PC-9 (cell line): ENCODE measurements at regions not wholly inside any gene's neighbourhood (a gene's known extent, or its start where the extent isn't known, plus 50 kb on each side); places are given as distances from the start of the nearest gene placed in this dataset.

ENCODE experiments used
- BruUV-seq: library from RNA; stranded (reverse); fragments of 400-500 nt; replicated peaks from 2 replicates; lab custom pipeline; 2021; lab: Mats Ljungman, UMichigan
- CTCF ChIA-PET: fragments of 300-600 bp; sonication (Branson Sonifier 250); formaldehyde crosslinking; loops from one replicate; lab custom pipeline; 2022; ENCODE audit warnings: antibody characterized with exemption; lab: Charles Lee
- POLR2A ChIA-PET: fragments of 300-600 bp; sonication (Branson Sonifier 250); formaldehyde crosslinking; loops from one replicate; lab custom pipeline; 2022; ENCODE audit warnings: antibody characterized with exemption; ENCODE audit not compliant: unreplicated experiment; lab: Charles Lee
- DNase-seq, 2 experiments: peaks; one replicate each; pipeline versions ENCODE4 v3.0.0 to v3.0.0-alpha.2; 2015 to 2022; ENCODE audit warnings: mixed read lengths in 1 of 2
- H2AFZ ChIP-seq: fragments of 200-600 bp; sonication (generic); 2 replicates; pipeline ENCODE4 v1.8.1; 2017; ENCODE audit warnings: antibody characterized with exemption
- H3F3A ChIP-seq: fragments of 200-600 bp; sonication (generic); 2 replicates; pipeline ENCODE4 v1.8.1; 2017; ENCODE audit warnings: antibody characterized with exemption, mild to moderate bottlenecking, low read depth; ENCODE audit not compliant: insufficient read depth
- H3K27ac ChIP-seq: fragments of 200-600 bp; sonication (generic); 2 replicates; pipeline ENCODE4 v1.6.1; 2016; ENCODE audit warnings: mixed run types
- H3K27me3 ChIP-seq: fragments of 200-600 bp; sonication (generic); 2 replicates; pipeline ENCODE4 v1.6.1; 2016; ENCODE audit warnings: low read depth, mixed run types; ENCODE audit not compliant: insufficient read depth
- H3K36me3 ChIP-seq: fragments of 200-600 bp; sonication (generic); 2 replicates; pipeline ENCODE4 v1.6.1; 2016; ENCODE audit warnings: low read depth, mixed run types
- H3K4me1 ChIP-seq: fragments of 200-600 bp; sonication (generic); replicated peaks from 2 replicates; pipeline ENCODE4 v1.6.1; 2016; ENCODE audit warnings: mixed run types; ENCODE audit not compliant: insufficient read depth
- H3K4me2 ChIP-seq: fragments of 200-600 bp; sonication (generic); 2 replicates; pipeline ENCODE4 v1.6.1; 2017; ENCODE audit warnings: mixed run types
- H3K4me3 ChIP-seq: fragments of 200-600 bp; sonication (generic); 2 replicates; pipeline ENCODE4 v1.6.1; 2016; ENCODE audit warnings: mixed run types
- H3K79me2 ChIP-seq: fragments of 200-600 bp; sonication (generic); 2 replicates; pipeline ENCODE4 v1.6.1; 2017; ENCODE audit warnings: low read depth, mixed run types
- H3K9me2 ChIP-seq: fragments of 200-600 bp; sonication (generic); 2 replicates; pipeline ENCODE4 v1.8.1; 2017; ENCODE audit warnings: mild to moderate bottlenecking; ENCODE audit not compliant: insufficient read depth
- H3K9me3 ChIP-seq: fragments of 200-600 bp; sonication (generic); 2 replicates; pipeline ENCODE4 v1.8.1; 2016; ENCODE audit warnings: low read depth; ENCODE audit not compliant: insufficient read depth
- H4K20me1 ChIP-seq: fragments of 200-600 bp; sonication (generic); 2 replicates; pipeline ENCODE4 v1.8.1; 2017; ENCODE audit not compliant: insufficient read depth
- CTCF ChIP-seq: fragments of 200-600 bp; sonication (generic); conservative IDR thresholded peaks from 2 replicates; pipeline ENCODE4 v1.6.1; 2017; ENCODE audit warnings: mixed run types, antibody characterized with exemption, mild to moderate bottlenecking, moderate library complexity
- EZH2 ChIP-seq: fragments of 200-600 bp; sonication (generic); IDR thresholded peaks from 2 replicates; pipeline ENCODE4 v1.8.0; 2017; ENCODE audit warnings: antibody characterized with exemption, low read depth
- intact Hi-C: fragments of 100-400 bp; cut with micrococcal nuclease; formaldehyde crosslinking; loops from one replicate; pipeline ENCODE4 v1.10.0; 2022; ENCODE audit not compliant: unreplicated experiment

- no peaks in the 10 kb centered on the region; the same call in 1 of the 2 replicates for H3K9me3 ChIP-seq
- no TSS peak for BruUV-seq
- peak overlapping the region; percentile 12; the same call in 1 of the 2 replicates for H3K4me2 ChIP-seq
- H3K27ac ChIP-seq: peak overlapping the region; percentile 24; the same call in 1 of the 2 replicates
- intact Hi-C loops: no loop called here
- POLR2A ChIA-PET: no interaction called here
- H3K4me1 ChIP-seq: peaks cover 12% of the 10 kb centered on the region
- 0 out of 2 replicates have a peak overlapping the region, but pooled peaks have one; percentile 43 for H2AFZ ChIP-seq
- H3K27me3 ChIP-seq: no peaks in the 10 kb centered on the region
- H3K4me3 ChIP-seq: no peak overlapping the region
- DNase-seq: peak in 1 of 2 experiments; percentile 74
- no peaks in the 10 kb centered on the region for H3K36me3 ChIP-seq
- CTCF ChIA-PET: no interaction called here
- no peaks in the 10 kb centered on the region for H3K79me2 ChIP-seq
- H3K9me2 ChIP-seq: no peaks in the 10 kb centered on the region
- no peaks in the 10 kb centered on the region for H3F3A ChIP-seq
- no peaks in the 10 kb centered on the region for H4K20me1 ChIP-seq
- TF ChIP-seq EZH2 (no peak), CTCF (no peak)
These were observed 291.3 kb downstream of the OGFRL1 start for GRCh38 chr6:71579902-71580301.

- Histone ChIP-seq H3K9me3 (no peaks in the 10 kb centered on the region), H3K27ac (no peak overlapping the region), H3K79me2 (no peaks in the 10 kb centered on the region), H3F3A (no peaks in the 10 kb centered on the region), H2AFZ (no peak overlapping the region), H3K4me1 (peaks cover 12% of the 10 kb centered on the region), H3K27me3 (no peaks in the 10 kb centered on the region), H3K4me3 (no peak overlapping the region), H3K4me2 (no peak overlapping the region), H3K9me2 (no peaks in the 10 kb centered on the region), H4K20me1 (no peaks in the 10 kb centered on the region), H3K36me3 (no peaks in the 10 kb centered on the region)
- BruUV-seq: no TSS peak
- DNase-seq: no peak
- POLR2A ChIA-PET: no interaction called here
- CTCF ChIA-PET: no interaction called here
- TF ChIP-seq EZH2 (no peak), CTCF (no peak)
- intact Hi-C loops: no loop called here
These were observed 294.2 kb downstream of the OGFRL1 start for GRCh38 chr6:71582820-71583219.

GRCh38 chr6:71584712-71585436 is 296.3 kb downstream of the OGFRL1 start:
- H3K79me2 ChIP-seq: no peaks in the 10 kb centered on the region
- H3K9me3 ChIP-seq: no peaks in the 10 kb centered on the region
- H3F3A ChIP-seq: no peaks in the 10 kb centered on the region
- H3K36me3 ChIP-seq: no peaks in the 10 kb centered on the region
- H2AFZ ChIP-seq: no peak overlapping the region
- peaks cover 7% of the 10 kb centered on the region for H3K4me1 ChIP-seq
- H3K27ac ChIP-seq: no peak overlapping the region
- intact Hi-C loops: no loop called here
- H3K27me3 ChIP-seq: no peaks in the 10 kb centered on the region
- ChIA-PET CTCF (no interaction called here), POLR2A (no interaction called here)
- no peak overlapping the region for H3K4me3 ChIP-seq
- TF ChIP-seq EZH2 (no peak), CTCF (no peak)
- BruUV-seq: no TSS peak
- H4K20me1 ChIP-seq: no peaks in the 10 kb centered on the region
- no peak overlapping the region for H3K4me2 ChIP-seq
- no peak for DNase-seq
- H3K9me2 ChIP-seq: no peaks in the 10 kb centered on the region
